Aorta (tissue), 5 donors: ENCODE measurements at regions not wholly inside any gene's neighbourhood (a gene's known extent, or its start where the extent isn't known, plus 50 kb on each side); places are given as distances from the start of the nearest gene placed in this dataset.

Source experiments
- ATAC-seq: fragments of 200-7000 bp; cut with Tn5 transposase; one replicate; pipeline ENCODE4 v1.9.1; 2022; ENCODE audit warnings: moderate library complexity; ENCODE audit not compliant: low FRiP score
- DNase-seq, 2 donors: peaks; one replicate each; pipeline ENCODE4 v3.0.0-alpha.2; 2020
- H3K27ac ChIP-seq, 2 donors: one replicate each; pipeline ENCODE4 v1.5.1; 2013; ENCODE audit warnings: low read length in 2 of 2, mild to moderate bottlenecking in 2 of 2, moderate library complexity in 2 of 2, control low read depth in 1 of 2, inconsistent platforms in 1 of 2, low read depth in 1 of 2
- H3K27me3 ChIP-seq, 2 donors: one replicate each; pipeline ENCODE4 v1.6.1; 2013; ENCODE audit warnings: control low read depth in 1 of 2, low read length in 1 of 2, mild to moderate bottlenecking in 1 of 2, moderate library complexity in 1 of 2; ENCODE audit not compliant: insufficient read depth in 2 of 2, control insufficient read depth in 1 of 2
- H3K36me3 ChIP-seq, 2 donors: one replicate each; pipeline ENCODE4 v1.6.1; 2013; ENCODE audit warnings: control low read depth in 1 of 2, low read length in 1 of 2, mild to moderate bottlenecking in 1 of 2; ENCODE audit not compliant: insufficient read depth in 2 of 2, control insufficient read depth in 1 of 2
- H3K4me1 ChIP-seq, 2 donors: one replicate each; pipeline ENCODE4 v1.6.1; 2013; ENCODE audit warnings: low read length in 2 of 2, control low read depth in 1 of 2, mild to moderate bottlenecking in 1 of 2, moderate library complexity in 1 of 2; ENCODE audit not compliant: insufficient read depth in 2 of 2, control insufficient read depth in 1 of 2
- H3K4me3 ChIP-seq, 2 donors: one replicate each; pipeline ENCODE4 v1.5.1; 2013; ENCODE audit warnings: low read length in 2 of 2, control low read depth in 1 of 2, mild to moderate bottlenecking in 1 of 2
- H3K9me3 ChIP-seq: one replicate; pipeline ENCODE4 v1.6.1; 2013; ENCODE audit warnings: mild to moderate bottlenecking, low read length; ENCODE audit not compliant: control insufficient read depth
- WGBS, 2 donors: extraction: QIAGEN DNeasy Blood & Tissue Kit; methylation state at CpG; one replicate each; pipeline ENCODE4 v1.1.7; 2013; 5-methylcytosine and 5-hydroxymethylcytosine counted together
- intact Hi-C, 2 donors: fragments of 100-400 bp; cut with DNase I; formaldehyde crosslinking; loops; one replicate each; pipeline versions ENCODE4 v1.14.2 to v1.15.0; 2022
- donor health status: healthy with polysubstance abuse.
- donor health status: Bipolar disorder and iron deficiency.
- donor health status: DM: no; HTN: no; CAD: no.
- donor health status: DM: no; HTN: no; CAD: no.
- donor health status: DM: yes; HTN: yes; CAD: no.

DNA sequence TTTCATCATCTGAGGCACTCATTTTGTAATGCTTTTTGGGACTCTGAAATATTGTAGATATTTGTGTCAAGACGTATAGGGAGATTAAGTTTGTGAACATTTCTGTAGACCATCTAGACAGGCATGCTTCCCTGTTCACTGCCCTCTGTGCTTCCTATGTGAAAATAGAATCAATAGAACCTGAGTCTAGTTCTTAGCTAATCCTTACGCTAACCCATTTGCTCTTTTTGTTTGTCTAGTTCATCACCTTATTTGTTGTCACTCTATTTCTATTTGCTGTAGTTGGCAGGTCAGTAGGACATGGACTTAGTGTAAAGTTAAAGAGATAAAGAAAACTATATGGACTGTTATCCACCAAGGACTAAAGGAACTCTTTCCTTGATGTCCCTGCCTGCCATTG lies 1755.2 kb downstream of the C4orf33 start:
- DNase-seq: no peak
- WGBS, 2 donors: 63 to 81% methylated on average over 2 of the region's 2 CpGs

DNA sequence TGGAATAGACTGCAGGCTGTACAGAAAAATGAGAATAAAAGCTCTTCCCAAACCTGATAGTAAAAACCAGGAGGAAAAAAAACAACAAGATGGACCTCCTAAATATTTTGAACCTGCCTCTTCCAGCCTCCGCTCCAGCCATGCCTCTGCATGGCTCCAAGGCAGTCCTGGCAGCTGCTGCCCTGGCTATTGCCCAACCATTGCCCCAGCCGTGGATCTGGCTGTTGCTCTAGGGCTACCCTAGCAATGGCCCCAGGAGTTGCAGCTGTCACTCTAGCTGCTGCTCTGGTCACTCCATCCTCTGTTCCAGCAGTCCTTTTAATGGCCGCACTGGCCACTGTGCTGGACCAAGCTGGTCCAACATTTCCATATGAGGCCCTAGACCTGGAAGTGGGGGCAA lies 1756.0 kb downstream of the C4orf33 start:
- ATAC-seq: peak; percentile 33
- no peak for DNase-seq
- no peak overlapping the region for H3K4me3 ChIP-seq
- no peaks in the 10 kb centered on the region for H3K27me3 ChIP-seq
- no peaks in the 10 kb centered on the region for H3K9me3 ChIP-seq
- no peaks in the 10 kb centered on the region for H3K4me1 ChIP-seq
- intact Hi-C loops: no loop called here
- H3K27ac ChIP-seq: no peak overlapping the region
- H3K36me3 ChIP-seq: no peaks in the 10 kb centered on the region
- 75 to 87% methylated on average over 3 of the region's 3 CpGs for WGBS, 2 donors

More for the DNA sequence above, 1755.2 kb downstream of the C4orf33 start:
- intact Hi-C loops: no loop called here
- no peak overlapping the region for H3K27ac ChIP-seq
- H3K9me3 ChIP-seq: no peaks in the 10 kb centered on the region
- no peak for ATAC-seq
- no peaks in the 10 kb centered on the region for H3K36me3 ChIP-seq
- no peaks in the 10 kb centered on the region for H3K4me1 ChIP-seq
- no peak overlapping the region for H3K4me3 ChIP-seq
- H3K27me3 ChIP-seq: no peaks in the 10 kb centered on the region

DNA sequence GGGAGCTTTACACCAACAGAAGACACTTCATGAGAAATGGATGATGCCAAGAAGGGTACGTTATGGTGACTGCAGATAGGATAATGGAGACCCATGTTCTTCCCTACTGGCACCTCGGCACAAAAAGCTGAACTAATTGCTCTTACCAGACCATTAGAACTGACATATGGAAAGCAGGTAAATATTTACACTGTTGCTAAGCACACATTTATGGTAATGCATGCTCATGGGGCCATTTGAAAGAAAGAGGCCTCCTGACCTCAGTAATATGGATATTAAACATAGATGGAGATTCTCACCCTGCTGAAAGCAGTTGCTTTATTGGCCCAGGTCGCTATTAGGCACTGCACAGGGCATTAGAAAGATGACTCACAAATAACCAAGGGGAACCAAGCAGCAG lies 1759.6 kb downstream of the C4orf33 start:
- 64 to 73% methylated on average over 3 of the region's 3 CpGs for WGBS, 2 donors
- Histone ChIP-seq H3K36me3 (no peaks in the 10 kb centered on the region), H3K4me3 (no peak overlapping the region), H3K27ac (no peak overlapping the region), H3K4me1 (no peaks in the 10 kb centered on the region), H3K27me3 (no peaks in the 10 kb centered on the region), H3K9me3 (no peaks in the 10 kb centered on the region)
- no peak for DNase-seq
- ATAC-seq: no peak
- intact Hi-C loops: no loop called here

DNA sequence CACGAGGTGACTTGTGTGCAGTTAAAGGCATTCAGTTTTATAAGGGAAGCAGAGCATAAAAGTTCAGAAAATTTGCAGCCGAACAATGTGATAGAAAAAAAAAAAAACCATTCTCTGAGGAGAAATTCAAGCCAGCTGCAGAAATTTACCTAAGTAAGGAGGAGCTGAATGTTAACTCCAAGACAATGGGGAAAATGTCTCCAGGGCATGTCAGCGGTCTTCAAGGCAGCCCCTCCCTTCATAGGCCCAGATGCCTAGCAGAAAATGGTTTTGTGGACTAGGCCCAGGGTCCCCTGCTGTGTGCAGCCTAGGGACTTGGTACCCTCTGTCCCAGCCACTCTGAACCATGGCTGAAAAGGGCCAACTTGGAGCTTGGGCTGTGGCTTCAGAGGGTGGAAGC lies 1764.0 kb downstream of the C4orf33 start:
- no peak for DNase-seq
- intact Hi-C loops: no loop called here
- Histone ChIP-seq H3K4me1 (no peaks in the 10 kb centered on the region), H3K36me3 (no peaks in the 10 kb centered on the region), H3K4me3 (no peak overlapping the region), H3K27ac (no peak overlapping the region), H3K9me3 (no peaks in the 10 kb centered on the region), H3K27me3 (no peaks in the 10 kb centered on the region)
- WGBS, 2 donors: 83 to 85% methylated on average over 3 of the region's 3 CpGs
- ATAC-seq: no peak

DNA sequence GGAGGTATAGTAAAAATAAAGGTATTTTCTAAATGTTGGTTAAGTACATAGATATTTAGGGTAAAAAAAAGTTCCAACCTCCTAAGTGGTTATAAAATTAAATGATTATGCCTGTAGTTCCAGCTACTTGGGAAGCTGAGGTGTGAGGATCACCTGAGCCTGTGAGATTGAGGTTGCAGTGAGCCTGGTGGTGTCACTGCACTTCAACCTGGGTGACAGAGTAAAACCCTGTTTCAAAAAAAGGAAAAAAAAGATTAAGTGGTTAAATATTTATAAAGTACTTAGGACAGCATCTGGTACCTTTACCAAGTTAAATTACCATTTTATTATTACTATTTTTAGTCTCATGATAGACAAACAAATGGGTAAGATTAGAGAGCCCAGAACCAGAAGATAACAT lies 1801.0 kb downstream of the C4orf33 start:
- Histone ChIP-seq H3K4me1 (no peaks in the 10 kb centered on the region), H3K27me3 (no peaks in the 10 kb centered on the region), H3K27ac (no peak overlapping the region), H3K9me3 (no peaks in the 10 kb centered on the region), H3K36me3 (no peaks in the 10 kb centered on the region), H3K4me3 (no peak overlapping the region)
- DNase-seq (no peak), ATAC-seq (no peak)
- intact Hi-C loops: no loop called here

DNA sequence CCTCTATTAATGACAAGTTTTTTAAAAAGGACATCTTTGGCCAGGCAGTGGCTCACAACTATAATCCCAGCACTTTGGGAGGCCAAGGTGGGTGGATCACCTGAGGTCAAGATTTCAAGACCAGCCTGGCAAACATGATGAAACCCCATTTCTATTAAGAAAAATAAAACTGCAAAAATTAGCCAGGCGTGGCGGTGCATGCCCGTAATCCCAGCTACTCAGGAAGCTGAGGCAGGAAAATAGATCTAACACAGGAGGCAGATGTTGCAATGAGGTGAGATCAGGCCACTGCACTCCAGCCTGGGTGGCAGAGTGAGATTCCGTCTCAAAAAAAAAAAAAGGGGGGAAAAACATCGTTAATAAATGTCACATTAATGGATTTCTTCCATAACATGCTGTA lies 1805.4 kb downstream of the C4orf33 start:
- Histone ChIP-seq H3K36me3 (no peaks in the 10 kb centered on the region), H3K4me3 (no peak overlapping the region), H3K27me3 (no peaks in the 10 kb centered on the region), H3K27ac (no peak overlapping the region), H3K4me1 (no peaks in the 10 kb centered on the region), H3K9me3 (no peaks in the 10 kb centered on the region)
- intact Hi-C loops: no loop called here
- 59 to 76% methylated on average over 5 of the region's 5 CpGs for WGBS, 2 donors
- no peak for DNase-seq
- ATAC-seq: no peak

DNA sequence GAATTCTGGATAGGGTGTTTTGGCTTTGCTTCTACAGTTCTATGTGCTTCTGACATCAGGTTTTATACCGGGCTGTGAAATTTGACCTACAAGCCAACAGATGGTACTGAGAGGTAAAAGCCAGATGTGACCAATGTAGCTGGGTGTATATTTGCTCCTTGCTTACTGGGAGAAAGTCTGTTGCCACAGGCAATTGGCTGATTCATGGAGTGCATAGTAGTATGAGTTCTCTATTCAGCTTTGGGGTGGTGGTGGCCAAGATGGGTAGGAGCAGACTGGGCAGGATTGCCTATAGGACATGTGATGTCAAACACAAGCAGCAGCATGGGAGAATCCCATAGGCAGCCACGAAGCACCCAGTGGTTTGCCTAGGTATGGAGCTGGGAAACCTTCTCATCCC lies 1827.0 kb downstream of the C4orf33 start:
- intact Hi-C loops: no loop called here
- 81% methylated on average over 2 of the region's 2 CpGs for WGBS, 2 donors
- H3K4me3 ChIP-seq: no peak overlapping the region
- no peak for DNase-seq
- H3K27ac ChIP-seq: no peak overlapping the region
- H3K27me3 ChIP-seq: no peaks in the 10 kb centered on the region
- peaks cover 7% of the 10 kb centered on the region for H3K9me3 ChIP-seq
- H3K4me1 ChIP-seq: no peaks in the 10 kb centered on the region
- no peaks in the 10 kb centered on the region for H3K36me3 ChIP-seq
- no peak for ATAC-seq

DNA sequence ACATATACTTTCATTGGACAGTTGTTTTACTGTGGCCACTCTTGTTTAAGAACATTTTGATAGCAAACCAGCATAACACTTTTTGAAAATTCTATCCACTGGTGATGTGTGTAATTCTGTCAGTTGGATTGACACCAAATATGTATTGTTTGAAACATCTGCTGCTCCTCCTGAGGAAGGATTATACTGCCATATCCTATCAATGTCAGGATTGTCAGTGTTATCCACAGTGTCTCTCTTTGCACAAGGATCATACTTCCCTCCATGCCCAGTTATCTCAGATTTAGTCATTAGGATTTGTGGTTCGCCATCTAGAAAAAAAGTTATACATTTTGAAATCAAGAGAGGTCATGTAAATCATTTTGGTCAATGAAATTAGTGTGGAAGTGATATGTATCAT lies 1859.6 kb downstream of the C4orf33 start:
- intact Hi-C loops: no loop called here
- no peaks in the 10 kb centered on the region for H3K36me3 ChIP-seq
- no peak for DNase-seq
- H3K27me3 ChIP-seq: no peaks in the 10 kb centered on the region
- no peak for ATAC-seq
- no peaks in the 10 kb centered on the region for H3K9me3 ChIP-seq
- WGBS, 2 donors: 73 to 80% methylated on average over 1 of the region's 1 CpG
- no peaks in the 10 kb centered on the region for H3K4me1 ChIP-seq
- H3K27ac ChIP-seq: no peak overlapping the region
- no peak overlapping the region for H3K4me3 ChIP-seq

DNA sequence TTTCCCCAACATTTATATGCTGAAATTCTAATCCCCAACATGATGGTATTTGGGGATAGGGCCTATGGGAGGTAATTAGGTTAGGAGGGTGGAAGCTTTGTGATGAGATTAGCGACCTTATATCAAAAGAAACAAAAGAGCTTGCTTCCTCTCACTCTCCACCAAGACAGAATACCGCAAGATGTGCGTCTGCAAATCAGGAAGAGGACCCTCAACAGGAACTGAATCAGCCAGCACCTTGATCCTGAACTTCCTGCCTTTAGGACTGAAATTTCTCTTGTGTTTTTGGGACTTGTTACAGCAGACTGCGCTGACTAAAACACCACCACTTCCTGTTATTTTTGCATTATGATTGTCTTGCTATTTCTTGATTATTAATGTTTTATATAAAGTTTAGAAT lies 1889.4 kb downstream of the C4orf33 start:
- Histone ChIP-seq H3K27me3 (no peaks in the 10 kb centered on the region), H3K27ac (no peak overlapping the region), H3K9me3 (peaks cover 2% of the 10 kb centered on the region), H3K4me3 (no peak overlapping the region), H3K4me1 (no peaks in the 10 kb centered on the region), H3K36me3 (no peaks in the 10 kb centered on the region)
- no peak for ATAC-seq
- intact Hi-C loops: no loop called here
- DNase-seq: no peak
- WGBS, 2 donors: 69 to 73% methylated on average over 4 of the region's 4 CpGs
